MM.1S (cell line): ENCODE measurements at regions not wholly inside any gene's neighbourhood (a gene's known extent, or its start where the extent isn't known, plus 50 kb on each side); places are given as distances from the start of the nearest gene placed in this dataset.

ENCODE experiments used
- DNase-seq: peaks from one replicate; pipeline ENCODE4 v3.0.0-alpha.2; 2015
- H2AFZ ChIP-seq: fragments of 300-600 bp; sonication (generic); 2 replicates; pipeline ENCODE4 v1.6.0; 2016; ENCODE audit warnings: antibody characterized with exemption, low read length
- H3F3A ChIP-seq: fragments of 300-600 bp; sonication (generic); 2 replicates; pipeline ENCODE4 v1.6.1; 2016; ENCODE audit warnings: mild to moderate bottlenecking, antibody characterized with exemption, low read length, moderate library complexity, mixed read lengths; ENCODE audit not compliant: insufficient read depth
- H3K27ac ChIP-seq: fragments of 300-600 bp; sonication (generic); 2 replicates; pipeline ENCODE4 v1.5.1; 2016; ENCODE audit warnings: mild to moderate bottlenecking, low read length
- H3K27me3 ChIP-seq: fragments of 300-600 bp; sonication (generic); replicated peaks from 2 replicates; pipeline ENCODE4 v1.6.0; 2016; ENCODE audit warnings: low read length; ENCODE audit not compliant: insufficient read depth
- H3K36me3 ChIP-seq: fragments of 300-600 bp; sonication (generic); replicated peaks from 2 replicates; pipeline ENCODE4 v1.6.1; 2016; ENCODE audit warnings: mild to moderate bottlenecking, low read length, mixed read lengths; ENCODE audit not compliant: insufficient read depth
- H3K4me1 ChIP-seq: fragments of 300-600 bp; sonication (generic); 2 replicates; pipeline ENCODE4 v1.6.1; 2016; ENCODE audit warnings: low read length, mixed read lengths
- H3K4me2 ChIP-seq: fragments of 300-600 bp; sonication (generic); 2 replicates; pipeline ENCODE4 v1.6.0; 2016; ENCODE audit warnings: low read depth, low read length
- H3K4me3 ChIP-seq: fragments of 300-600 bp; sonication (generic); 2 replicates; pipeline ENCODE4 v1.5.1; 2016; ENCODE audit warnings: low read length, mixed read lengths
- H3K79me2 ChIP-seq: fragments of 300-600 bp; sonication (generic); 2 replicates; pipeline ENCODE4 v1.6.1; 2016; ENCODE audit warnings: mixed run types, low read length, mixed read lengths
- H3K9ac ChIP-seq: fragments of 300-600 bp; sonication (generic); 2 replicates; pipeline ENCODE4 v1.6.1; 2016; ENCODE audit warnings: low read length, mixed read lengths
- H3K9me2 ChIP-seq: fragments of 300-600 bp; sonication (generic); replicated peaks from 2 replicates; pipeline ENCODE4 v1.6.1; 2016; ENCODE audit warnings: mild to moderate bottlenecking, low read length, mixed read lengths; ENCODE audit not compliant: insufficient read depth
- H3K9me3 ChIP-seq: fragments of 300-600 bp; sonication (generic); replicated peaks from 2 replicates; pipeline ENCODE4 v1.6.1; 2016; ENCODE audit warnings: mild to moderate bottlenecking, low read length, mixed read lengths; ENCODE audit not compliant: insufficient read depth
- H4K20me1 ChIP-seq: fragments of 300-600 bp; sonication (generic); 2 replicates; pipeline ENCODE4 v1.6.1; 2016; ENCODE audit warnings: mild to moderate bottlenecking, low read length, moderate library complexity, mixed read lengths; ENCODE audit not compliant: insufficient read depth
- CTCF ChIP-seq: fragments of 300-600 bp; sonication (generic); IDR thresholded peaks from 2 replicates; pipeline ENCODE4 v1.5.1; 2016; ENCODE audit warnings: antibody characterized with exemption, low read length, mixed read lengths
- EZH2 ChIP-seq: fragments of 300-600 bp; sonication (generic); optimal IDR thresholded peaks from 2 replicates; pipeline ENCODE3; 2017; ENCODE audit warnings: low read depth, mild to moderate bottlenecking, antibody characterized with exemption, low read length, mixed read lengths
- EZH2phosphoT487 ChIP-seq: fragments of 300-600 bp; sonication (generic); IDR thresholded peaks from 2 replicates; pipeline ENCODE4 v1.6.1; 2018; ENCODE audit warnings: antibody characterized with exemption, low read length

- no peaks in the 10 kb centered on the region for H3K4me1 ChIP-seq
- H3F3A ChIP-seq: no peaks in the 10 kb centered on the region
- no peaks in the 10 kb centered on the region for H3K36me3 ChIP-seq
- no peak overlapping the region for H3K27ac ChIP-seq
- TF ChIP-seq EZH2phosphoT487 (no peak), EZH2 (no peak), CTCF (no peak)
- H4K20me1 ChIP-seq: no peaks in the 10 kb centered on the region
- no peaks in the 10 kb centered on the region for H3K79me2 ChIP-seq
- no peaks in the 10 kb centered on the region for H3K9me3 ChIP-seq
- no peak overlapping the region for H2AFZ ChIP-seq
- no peak overlapping the region for H3K4me3 ChIP-seq
- no peak overlapping the region for H3K9ac ChIP-seq
- H3K4me2 ChIP-seq: no peak overlapping the region
- H3K27me3 ChIP-seq: no peaks in the 10 kb centered on the region
- no peak for DNase-seq
- H3K9me2 ChIP-seq: no peaks in the 10 kb centered on the region
Observed at GRCh38 chr4:41385481-41385880, 128.8 kb downstream of the UCHL1 start.

GRCh38 chr4:41388080-41388479 is 131.4 kb downstream of the UCHL1 start:
- DNase-seq: no peak

GRCh38 chr4:41389356-41389755 is 132.6 kb downstream of the UCHL1 start:
- no peaks in the 10 kb centered on the region for H3K9me3 ChIP-seq
- H3K36me3 ChIP-seq: no peaks in the 10 kb centered on the region
- TF ChIP-seq CTCF (no peak), EZH2 (no peak), EZH2phosphoT487 (no peak)
- H3F3A ChIP-seq: no peaks in the 10 kb centered on the region
- H3K4me2 ChIP-seq: no peak overlapping the region
- H3K27ac ChIP-seq: no peak overlapping the region
- no peak overlapping the region for H3K4me3 ChIP-seq
- no peaks in the 10 kb centered on the region for H3K4me1 ChIP-seq
- DNase-seq: no peak
- no peaks in the 10 kb centered on the region for H4K20me1 ChIP-seq
- H3K9me2 ChIP-seq: no peaks in the 10 kb centered on the region
- no peak overlapping the region for H2AFZ ChIP-seq
- no peaks in the 10 kb centered on the region for H3K27me3 ChIP-seq
- no peaks in the 10 kb centered on the region for H3K79me2 ChIP-seq
- H3K9ac ChIP-seq: no peak overlapping the region

More at GRCh38 chr4:41388080-41388479, 131.4 kb downstream of the UCHL1 start:
- H3K79me2 ChIP-seq: no peaks in the 10 kb centered on the region
- no peaks in the 10 kb centered on the region for H3K27me3 ChIP-seq
- no peaks in the 10 kb centered on the region for H3K36me3 ChIP-seq
- H3K9me2 ChIP-seq: no peaks in the 10 kb centered on the region
- H3K4me1 ChIP-seq: no peaks in the 10 kb centered on the region
- H2AFZ ChIP-seq: no peak overlapping the region
- H3K4me2 ChIP-seq: no peak overlapping the region
- H4K20me1 ChIP-seq: no peaks in the 10 kb centered on the region
- no peak overlapping the region for H3K9ac ChIP-seq
- no peaks in the 10 kb centered on the region for H3K9me3 ChIP-seq
- TF ChIP-seq EZH2 (no peak), CTCF (no peak), EZH2phosphoT487 (no peak)
- H3K27ac ChIP-seq: no peak overlapping the region
- H3F3A ChIP-seq: no peaks in the 10 kb centered on the region
- no peak overlapping the region for H3K4me3 ChIP-seq
